H1 (cell line): ENCODE measurements at regions not wholly inside any gene's neighbourhood (a gene's known extent, or its start where the extent isn't known, plus 50 kb on each side); places are given as distances from the start of the nearest gene placed in this dataset.

Experiments
- CTCF ChIA-PET: fragments of 300-600 bp; sonication (Branson Sonifier 250); formaldehyde crosslinking; loops from one replicate; lab custom pipeline; 2021; ENCODE audit not compliant: partially characterized antibody; lab: Charles Lee
- POLR2A ChIA-PET: fragments of 300-600 bp; sonication (Branson Sonifier 250); formaldehyde crosslinking; loops from one replicate; lab custom pipeline; 2021; ENCODE audit warnings: inconsistent platforms; ENCODE audit not compliant: partially characterized antibody; lab: Charles Lee
- DNase-seq, 2 experiments: peaks; one replicate each; pipeline versions ENCODE4 v3.0.0 to v3.0.0-alpha.2; 2010 to 2022; ENCODE audit warnings: low spot score in 2 of 2, low read depth in 1 of 2, mixed read lengths in 1 of 2
- FAIRE-seq: peaks from 2 replicates; lab custom pipeline; 2011; peaks lifted over from hg19 to GRCh38; lab: Jason Lieb, UNC
- H2AFZ ChIP-seq: 2 replicates; pipeline ENCODE4 v1.8.1; 2012; ENCODE audit warnings: low read length, inconsistent platforms
- H2AK5ac ChIP-seq: 2 replicates; pipeline ENCODE4 v1.6.1; 2013; ENCODE audit warnings: low read depth, low read length
- H2BK120ac ChIP-seq: replicated peaks from 2 replicates; pipeline ENCODE3; 2013; ENCODE audit warnings: low read depth, low read length, inconsistent platforms
- H2BK12ac ChIP-seq: 2 replicates; pipeline ENCODE4 v1.6.1; 2013; ENCODE audit warnings: low read depth, low read length
- H2BK15ac ChIP-seq: 2 replicates; pipeline ENCODE4 v1.6.1; 2013; ENCODE audit warnings: low read length
- H2BK20ac ChIP-seq: 2 replicates; pipeline ENCODE4 v1.6.1; 2013; ENCODE audit warnings: low read length
- H2BK5ac ChIP-seq: 2 replicates; pipeline ENCODE4 v1.6.1; 2013; ENCODE audit warnings: low read depth, low read length
- H3K14ac ChIP-seq: 2 replicates; pipeline ENCODE4 v1.6.1; 2013; ENCODE audit warnings: inconsistent platforms; ENCODE audit not compliant: insufficient read length
- H3K18ac ChIP-seq: 2 replicates; pipeline ENCODE4 v1.6.1; 2013; ENCODE audit warnings: low read length; ENCODE audit errors: extremely low read depth
- H3K23ac ChIP-seq: 2 replicates; pipeline ENCODE4 v1.6.1; 2013; ENCODE audit warnings: inconsistent platforms; ENCODE audit not compliant: insufficient read length
- H3K23me2 ChIP-seq: 2 replicates; pipeline ENCODE4 v1.6.1; 2013; ENCODE audit warnings: low read depth, low read length
- H3K27ac ChIP-seq: 2 replicates; pipeline ENCODE4 v1.6.1; 2011; ENCODE audit warnings: low read depth, low read length, inconsistent platforms
- H3K27me3 ChIP-seq, 4 experiments: replicated peaks in 1 of 4; 1 replicate in 1 of 4; 2 replicates in 3 of 4; pipeline versions ENCODE4 v1.6.1 to v1.8.1; 2011 to 2013; ENCODE audit warnings: low read length in 3 of 4, mild to moderate bottlenecking in 3 of 4, inconsistent platforms in 2 of 4, mixed read lengths in 2 of 4, moderate library complexity in 1 of 4; ENCODE audit not compliant: control insufficient read depth in 3 of 4, insufficient read depth in 3 of 4; ENCODE audit errors: extremely low read depth in 1 of 4
- H3K36me3 ChIP-seq, 4 experiments: 2 replicates each; pipeline versions ENCODE4 v1.6.1 to v1.8.1; 2011 to 2013; ENCODE audit warnings: mild to moderate bottlenecking in 4 of 4, low read length in 3 of 4, moderate library complexity in 2 of 4, control low read depth in 1 of 4, inconsistent platforms in 1 of 4; ENCODE audit not compliant: insufficient read depth in 4 of 4, control insufficient read depth in 2 of 4
- H3K4ac ChIP-seq: replicated peaks from 2 replicates; pipeline ENCODE3; 2013; ENCODE audit warnings: low read length, low read depth, mixed read lengths, inconsistent platforms; ENCODE audit not compliant: insufficient read length
- H3K4me1 ChIP-seq, 4 experiments: replicated peaks in 1 of 4; 1 replicate in 1 of 4; 2 replicates in 3 of 4; pipeline versions ENCODE4 v1.6.1 to v1.8.1; 2011 to 2013; ENCODE audit warnings: low read length in 3 of 4, inconsistent platforms in 2 of 4, mixed read lengths in 1 of 4; ENCODE audit not compliant: insufficient read depth in 4 of 4, control insufficient read depth in 3 of 4
- H3K4me2 ChIP-seq, 2 experiments: 2 replicates each; pipeline versions ENCODE4 v1.6.1 to v1.8.1; 2011 to 2013; ENCODE audit warnings: low read depth in 2 of 2, low read length in 2 of 2, control low read depth in 1 of 2, inconsistent platforms in 1 of 2, mild to moderate bottlenecking in 1 of 2; ENCODE audit not compliant: insufficient read depth in 1 of 2
- H3K4me3 ChIP-seq, 4 experiments: fragments of 200-600, 300-600 bp in 1 of 4; sonication (generic), shearing (Covaris generic), sonication (Bioruptor Twin) in 1 of 4; 2 replicates each; pipeline versions ENCODE4 v1.5.1 to v1.8.1; 2011 to 2016; ENCODE audit warnings: low read length in 4 of 4, low read depth in 3 of 4, control low read depth in 2 of 4, inconsistent platforms in 2 of 4, mild to moderate bottlenecking in 2 of 4, mixed read lengths in 1 of 4, moderate library complexity in 1 of 4; ENCODE audit not compliant: insufficient read depth in 2 of 4; ENCODE audit errors: extremely low read depth in 1 of 4
- H3K56ac ChIP-seq: replicated peaks from 2 replicates; pipeline ENCODE3; 2013; ENCODE audit warnings: low read depth, mild to moderate bottlenecking, mixed read lengths, low read length, inconsistent platforms; ENCODE audit not compliant: insufficient read length
- H3K79me1 ChIP-seq: 2 replicates; pipeline ENCODE4 v1.6.1; 2013; ENCODE audit warnings: low read depth, low read length, control low read depth
- H3K79me2 ChIP-seq, 2 experiments: 2 replicates each; pipeline versions ENCODE4 v1.6.1 to v1.8.1; 2012 to 2013; ENCODE audit warnings: low read length in 2 of 2, mild to moderate bottlenecking in 2 of 2, inconsistent platforms in 1 of 2; ENCODE audit not compliant: insufficient read depth in 2 of 2, control insufficient read depth in 1 of 2
- H3K9ac ChIP-seq, 4 experiments: replicated peaks in 1 of 4; 1 replicate in 1 of 4; 2 replicates in 3 of 4; pipeline versions ENCODE4 v1.6.1 to v1.8.1; 2011 to 2013; ENCODE audit warnings: low read depth in 3 of 4, low read length in 3 of 4, control low read depth in 2 of 4, mild to moderate bottlenecking in 2 of 4, moderate library complexity in 2 of 4, inconsistent platforms in 1 of 4; ENCODE audit errors: extremely low read depth in 1 of 4
- H3K9me3 ChIP-seq, 2 experiments: 2 replicates each; pipeline versions ENCODE4 v1.6.1 to v1.8.1; 2012 to 2013; ENCODE audit warnings: mild to moderate bottlenecking in 2 of 2, moderate library complexity in 2 of 2, control low read depth in 1 of 2, inconsistent platforms in 1 of 2, low read depth in 1 of 2, low read length in 1 of 2, mixed read lengths in 1 of 2; ENCODE audit not compliant: insufficient read depth in 2 of 2
- H4K20me1 ChIP-seq, 2 experiments: replicated peaks in 1 of 2; 2 replicates each; pipeline versions ENCODE3 to v1.8.1; 2011 to 2013; ENCODE audit warnings: inconsistent platforms in 2 of 2, low read length in 2 of 2, mild to moderate bottlenecking in 1 of 2; ENCODE audit not compliant: insufficient read depth in 2 of 2, control insufficient read depth in 1 of 2
- H4K5ac ChIP-seq: 2 replicates; pipeline ENCODE4 v1.6.1; 2013; ENCODE audit warnings: low read length, low read depth, mixed read lengths, inconsistent platforms; ENCODE audit not compliant: insufficient read length
- H4K8ac ChIP-seq: 2 replicates; pipeline ENCODE4 v1.8.0; 2013; ENCODE audit warnings: mild to moderate bottlenecking, moderate library complexity, low read length, inconsistent platforms; ENCODE audit not compliant: insufficient read depth; ENCODE audit errors: extremely low read depth
- H4K91ac ChIP-seq: replicated peaks from 2 replicates; pipeline ENCODE3; 2013; ENCODE audit warnings: low read length, mixed read lengths, inconsistent platforms; ENCODE audit not compliant: insufficient read length
- BACH1 ChIP-seq: IDR thresholded peaks from 2 replicates; pipeline ENCODE4 v1.6.1; 2012; ENCODE audit warnings: low read length, improper control_type of control experiment
- CTBP2 ChIP-seq: IDR thresholded peaks from 2 replicates; pipeline ENCODE4 v1.7.0; 2011; ENCODE audit warnings: borderline replicate concordance, mild to moderate bottlenecking, moderate library complexity, mixed read lengths, low read length; ENCODE audit not compliant: insufficient read depth, insufficient read length
- HDAC6 ChIP-seq: IDR thresholded peaks from one replicate; pipeline ENCODE4 v1.7.1; 2012; ENCODE audit warnings: low read depth, mild to moderate bottlenecking, inconsistent platforms, low read length, moderate library complexity
- JUND ChIP-seq: IDR thresholded peaks from 2 replicates; pipeline ENCODE4 v1.6.1; 2011; ENCODE audit warnings: mild to moderate bottlenecking, improper control_type of control experiment, low read length
- NRF1 ChIP-seq: IDR thresholded peaks from 2 replicates; pipeline ENCODE4 v1.6.1; 2011; ENCODE audit warnings: mild to moderate bottlenecking, low read depth, low read length, improper control_type of control experiment
- PHF8 ChIP-seq: fragments of 200-600 bp; sonication (generic); conservative IDR thresholded peaks from 2 replicates; pipeline ENCODE4 v1.7.1; 2012; ENCODE audit warnings: low read depth, mild to moderate bottlenecking, inconsistent platforms, low read length, moderate library complexity
- SIRT6 ChIP-seq: IDR thresholded peaks from one replicate; pipeline ENCODE4 v1.7.1; 2012; ENCODE audit warnings: low read length, inconsistent platforms
- YY1 ChIP-seq: IDR thresholded peaks from 2 replicates; pipeline ENCODE4 v1.6.1; 2011; ENCODE audit warnings: low read depth, mild to moderate bottlenecking, low read length
- WGBS, 2 experiments: shearing (Covaris generic) in 1 of 2; methylation state at CpG; one replicate each; pipeline versions ENCODE4 v1.1.6 to v1.1.7; 2013 to 2015; ENCODE audit warnings: low lambda C conversion rate in 2 of 2, mixed read lengths in 2 of 2, inconsistent platforms in 1 of 2, low coverage in 1 of 2, missing lambda C conversion rate in 1 of 2; ENCODE audit not compliant: insufficient replicate concordance in 2 of 2, insufficient coverage in 1 of 2, insufficient read length in 1 of 2; ENCODE audit errors: extremely low coverage in 1 of 2, missing lambda C conversion rate in 1 of 2; 5-methylcytosine and 5-hydroxymethylcytosine counted together

DNA sequence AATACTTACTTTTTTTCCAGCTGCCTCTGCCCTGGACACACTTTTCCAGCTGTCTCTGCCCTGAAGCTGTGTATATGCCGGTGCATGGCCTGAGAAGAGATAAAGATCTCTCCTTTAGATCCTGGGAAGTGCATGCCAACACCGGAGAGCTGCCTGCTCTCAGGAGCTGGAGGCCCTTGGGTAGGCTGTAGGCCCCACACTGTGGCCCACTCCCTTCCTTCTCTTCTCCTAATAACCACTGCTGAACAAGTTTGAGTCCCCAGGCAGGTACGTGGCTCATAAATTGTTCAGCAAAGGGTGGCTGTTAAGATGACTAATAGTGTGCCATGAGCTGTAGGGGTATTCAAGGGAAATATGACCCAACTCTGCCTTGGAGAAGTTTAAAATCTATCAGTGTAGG is 102.5 kb downstream of the CD24 start:
- Histone ChIP-seq H3K23ac (no peak overlapping the region), H2BK5ac (no peak overlapping the region), H4K8ac (no peak overlapping the region), H3K27me3 (no peaks in the 10 kb centered on the region), H3K4me2 (no peak overlapping the region), H3K27ac (no peak overlapping the region), H3K14ac (no peak overlapping the region), H3K4me1 (peaks cover under 1 to 6% (median 3%) of the 10 kb centered on the region in 4 experiments; a peak in 5 of 7 replicates), H4K5ac (no peak overlapping the region), H3K23me2 (peaks cover 2% of the 10 kb centered on the region; the same call in 1 of the 2 replicates), H3K79me2 (no peaks in the 10 kb centered on the region), H3K56ac (no peak overlapping the region), H2BK120ac (no peak overlapping the region), H2BK20ac (no peak overlapping the region), H3K4me3 (no peak overlapping the region), H3K4ac (no peak overlapping the region), H3K9ac (no peak overlapping the region), H2BK12ac (no peak overlapping the region), H3K79me1 (no peaks in the 10 kb centered on the region), H4K20me1 (no peaks in the 10 kb centered on the region), H3K36me3 (peaks cover 0 to 4% (median 0%) of the 10 kb centered on the region in 4 experiments; a peak in 2 of 8 replicates), H3K18ac (no peak overlapping the region; the same call in 1 of the 2 replicates), H2AK5ac (no peak overlapping the region), H3K9me3 (peaks cover 28 to 29% of the 10 kb centered on the region in 2 experiments), H2AFZ (no peak overlapping the region), H4K91ac (no peak overlapping the region), H2BK15ac (peak overlapping the region; percentile 46; the same call in 1 of the 2 replicates)
- CTCF ChIA-PET = interaction anchor here (0.5 to 1.3 kb wide), 4 partner anchors 32 to 507 kb away, joined by 3 to 5 read pairs (median 3); no protein-coding TSS in a partner anchor
- DNase-seq (no peak), FAIRE-seq (no peak)
- WGBS, 2 experiments = 92% methylated on average over 3 of the region's 3 CpGs; no CpG with 5 or more reads in 1 of the 2 experiments
- TF ChIP-seq CTBP2 = no peak
- TF ChIP-seq PHF8 = no peak
- TF ChIP-seq YY1 = no peak
- no peak for TF ChIP-seq HDAC6
- TF ChIP-seq SIRT6 = no peak
- TF ChIP-seq JUND = no peak
- TF ChIP-seq NRF1 = no peak
- no peak for TF ChIP-seq BACH1
- POLR2A ChIA-PET = no interaction called here
